ENCODE measurements at regions not wholly inside any gene's neighbourhood (a gene's known extent, or its start where the extent isn't known, plus 50 kb on each side); places are given as distances from the start of the nearest gene placed in this dataset.

DNA sequence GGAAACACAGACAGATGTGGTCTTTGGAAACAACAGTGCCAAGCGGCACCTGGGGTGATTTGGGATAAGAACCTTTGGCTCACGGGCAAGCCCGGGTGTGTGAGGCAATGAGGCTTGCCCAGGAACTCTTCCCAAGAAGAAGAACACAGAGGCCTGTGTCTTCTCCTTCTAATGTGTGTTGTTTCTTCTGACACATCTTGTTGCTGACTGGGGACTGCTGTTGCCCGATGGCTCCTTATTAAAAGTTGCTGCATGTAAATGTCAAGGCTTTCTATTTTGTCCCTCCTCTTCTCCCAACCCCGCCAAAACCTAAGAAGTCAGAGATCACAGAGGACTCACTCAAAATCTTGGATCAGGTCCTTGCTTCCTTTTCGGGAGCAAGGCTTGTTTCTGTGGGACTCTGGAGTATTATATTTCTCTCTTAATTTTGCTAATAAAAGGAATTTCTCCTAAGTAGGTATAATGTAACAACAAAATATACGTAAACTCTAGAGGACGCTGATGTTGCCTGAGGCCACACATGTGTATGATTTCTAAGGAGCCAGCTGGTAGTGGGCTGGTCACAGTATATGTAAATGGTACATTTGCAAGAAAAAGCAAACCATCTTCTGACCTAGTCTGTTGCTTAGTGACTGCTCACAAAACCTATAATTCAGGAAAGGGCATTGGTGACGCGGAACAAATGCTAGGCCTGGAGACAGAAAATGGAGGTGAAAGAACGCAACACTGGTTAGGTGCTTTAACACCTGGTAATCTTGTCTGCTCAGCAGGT, 232.5 kb downstream of the GADD45G start:
- Mint-ChIP-seq H3K4me3 (no peak overlapping the region), H3K36me3 (no peaks in the 10 kb centered on the region), H3K27ac (peak overlapping the region in 1 of 6 donors; percentile 7), H3K4me1 (peaks cover 4 to 10% (median 4%) of the 10 kb centered on the region in 3 donors), H3K9me3 (peaks cover 0 to 6% (median 3%) of the 10 kb centered on the region in 7 donors), H3K27me3 (peaks cover 4 to 8% (median 5%) of the 10 kb centered on the region in 3 donors)
- ATAC-seq (ENCODE audit: low read depth in 2 of 2), result no peak
- no peak for DNase-seq

GRCh38 chr9:89837934-89838310, 233.1 kb downstream of the GADD45G start:
- H3K27me3 Mint-ChIP-seq, result peaks cover 4 to 14% (median 10%) of the 10 kb centered on the region in 3 donors
- ATAC-seq (ENCODE audit: low read depth in 2 of 2) (no peak), DNase-seq (no peak)
- H3K4me3 Mint-ChIP-seq, result no peak overlapping the region
- H3K36me3 Mint-ChIP-seq, result no peaks in the 10 kb centered on the region
- H3K9me3 Mint-ChIP-seq, result peaks cover 0 to 6% (median 3%) of the 10 kb centered on the region in 7 donors
- H3K4me1 Mint-ChIP-seq, result peaks cover 4 to 10% (median 8%) of the 10 kb centered on the region in 3 donors
- no peak overlapping the region for H3K27ac Mint-ChIP-seq

- H3K27ac Mint-ChIP-seq, result no peak overlapping the region
These were observed 233.8 kb downstream of the GADD45G start for GRCh38 chr9:89838621-89839020.

GRCh38 chr9:89839449-89839848, 234.6 kb downstream of the GADD45G start:
- peaks cover 0 to 3% (median 0%) of the 10 kb centered on the region in 7 donors for H3K9me3 Mint-ChIP-seq
- H3K4me3 Mint-ChIP-seq, result no peak overlapping the region
- H3K27ac Mint-ChIP-seq, result no peak overlapping the region
- no peak for DNase-seq
- H3K27me3 Mint-ChIP-seq, result peaks cover 4 to 15% (median 11%) of the 10 kb centered on the region in 3 donors
- no peak for ATAC-seq (ENCODE audit: low read depth in 2 of 2)
- H3K36me3 Mint-ChIP-seq, result no peaks in the 10 kb centered on the region
- peaks cover 0 to 5% (median 4%) of the 10 kb centered on the region in 3 donors for H3K4me1 Mint-ChIP-seq

More at GRCh38 chr9:89838621-89839020, 233.8 kb downstream of the GADD45G start:
- H3K4me3 Mint-ChIP-seq, result no peak overlapping the region
- peaks cover 4 to 15% (median 11%) of the 10 kb centered on the region in 3 donors for H3K27me3 Mint-ChIP-seq
- peaks cover 0 to 5% (median 4%) of the 10 kb centered on the region in 3 donors for H3K4me1 Mint-ChIP-seq
- DNase-seq (no peak), ATAC-seq (ENCODE audit: low read depth in 2 of 2) (no peak)
- H3K9me3 Mint-ChIP-seq, result peaks cover 0 to 3% (median 0%) of the 10 kb centered on the region in 7 donors
- no peaks in the 10 kb centered on the region for H3K36me3 Mint-ChIP-seq

GRCh38 chr9:89839952-89840351, 235.1 kb downstream of the GADD45G start:
- Mint-ChIP-seq H3K4me1 (peaks cover 0 to 5% (median 4%) of the 10 kb centered on the region in 3 donors), H3K4me3 (no peak overlapping the region), H3K27me3 (peaks cover 4 to 15% (median 11%) of the 10 kb centered on the region in 3 donors), H3K9me3 (peaks cover 0 to 3% (median 0%) of the 10 kb centered on the region in 7 donors), H3K36me3 (no peaks in the 10 kb centered on the region), H3K27ac (no peak overlapping the region)
- no peak for ATAC-seq (ENCODE audit: low read depth in 2 of 2)
- no peak for DNase-seq

DNA sequence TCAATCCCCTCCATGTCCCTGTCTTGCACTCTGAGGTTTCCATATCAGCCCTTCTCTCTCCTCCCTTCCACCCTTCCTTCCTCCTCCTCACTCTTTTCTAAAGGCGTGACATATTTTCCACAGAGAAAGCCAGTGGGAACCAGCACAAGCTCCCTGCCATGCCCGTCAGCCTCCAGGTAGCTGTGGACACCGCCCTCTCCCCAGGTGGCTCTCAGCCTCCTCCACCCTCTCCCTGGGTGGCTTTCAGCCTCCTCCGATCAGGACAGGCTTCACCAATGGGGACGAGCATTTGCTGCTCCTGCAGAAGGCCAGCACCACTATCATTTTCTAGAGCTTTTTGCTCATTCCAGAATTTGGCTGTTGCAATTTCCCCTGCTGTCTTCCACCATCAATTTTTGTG, 236.6 kb downstream of the GADD45G start:
- H3K27ac Mint-ChIP-seq, result peak overlapping the region in 2 of 6 donors; percentile 57 to 79
- peaks cover 4 to 15% (median 11%) of the 10 kb centered on the region in 3 donors for H3K27me3 Mint-ChIP-seq

GRCh38 chr9:89842267-89842768, 237.5 kb downstream of the GADD45G start:
- peaks cover 4 to 15% (median 11%) of the 10 kb centered on the region in 3 donors for H3K27me3 Mint-ChIP-seq
- H3K4me3 Mint-ChIP-seq, result no peak overlapping the region
- DNase-seq, result no peak
- H3K36me3 Mint-ChIP-seq, result no peaks in the 10 kb centered on the region
- peaks cover 0 to 4% (median 0%) of the 10 kb centered on the region in 3 donors for H3K4me1 Mint-ChIP-seq
- no peak for ATAC-seq (ENCODE audit: low read depth in 2 of 2)
- peaks cover 0 to 3% (median 0%) of the 10 kb centered on the region in 7 donors for H3K9me3 Mint-ChIP-seq
- peak overlapping the region in 1 of 6 donors; percentile 18 for H3K27ac Mint-ChIP-seq

More for the DNA sequence above, 236.6 kb downstream of the GADD45G start:
- no peaks in the 10 kb centered on the region for H3K36me3 Mint-ChIP-seq
- no peak overlapping the region for H3K4me3 Mint-ChIP-seq
- DNase-seq (no peak), ATAC-seq (ENCODE audit: low read depth in 2 of 2) (no peak)
- H3K4me1 Mint-ChIP-seq, result peaks cover 0 to 4% (median 0%) of the 10 kb centered on the region in 3 donors
- H3K9me3 Mint-ChIP-seq, result peaks cover 0 to 3% (median 0%) of the 10 kb centered on the region in 7 donors

DNA sequence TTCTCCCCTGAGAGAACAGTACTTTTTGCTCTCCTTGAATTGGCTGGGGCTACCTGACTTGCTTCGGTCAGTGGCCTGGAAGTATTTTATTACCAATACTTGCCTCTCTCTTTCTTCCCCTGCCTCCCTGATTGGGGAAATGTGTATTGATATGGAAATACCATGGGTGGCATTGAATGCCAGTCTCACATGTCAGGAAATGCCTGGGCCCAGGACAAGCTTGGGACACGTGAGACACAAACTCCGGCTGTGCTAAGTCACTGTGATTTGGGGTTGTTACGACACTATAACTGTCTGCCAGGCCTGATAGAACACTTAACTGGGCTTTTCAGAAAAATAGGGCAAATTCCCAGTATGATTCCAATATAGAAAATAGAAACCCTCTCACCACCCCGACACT, 238.3 kb downstream of the GADD45G start:
- H3K4me3 Mint-ChIP-seq, result no peak overlapping the region
- H3K36me3 Mint-ChIP-seq, result no peaks in the 10 kb centered on the region
- H3K4me1 Mint-ChIP-seq, result peaks cover 0 to 4% (median 0%) of the 10 kb centered on the region in 3 donors
- DNase-seq (no peak), ATAC-seq (ENCODE audit: low read depth in 2 of 2) (no peak)
- peaks cover 0 to 3% (median 0%) of the 10 kb centered on the region in 7 donors for H3K9me3 Mint-ChIP-seq
- peaks cover 4 to 15% (median 11%) of the 10 kb centered on the region in 3 donors for H3K27me3 Mint-ChIP-seq
- H3K27ac Mint-ChIP-seq, result peak overlapping the region in 1 of 6 donors; percentile 49

GRCh38 chr9:89843591-89843990, 238.8 kb downstream of the GADD45G start:
- ATAC-seq (ENCODE audit: low read depth in 2 of 2), result no peak

DNA sequence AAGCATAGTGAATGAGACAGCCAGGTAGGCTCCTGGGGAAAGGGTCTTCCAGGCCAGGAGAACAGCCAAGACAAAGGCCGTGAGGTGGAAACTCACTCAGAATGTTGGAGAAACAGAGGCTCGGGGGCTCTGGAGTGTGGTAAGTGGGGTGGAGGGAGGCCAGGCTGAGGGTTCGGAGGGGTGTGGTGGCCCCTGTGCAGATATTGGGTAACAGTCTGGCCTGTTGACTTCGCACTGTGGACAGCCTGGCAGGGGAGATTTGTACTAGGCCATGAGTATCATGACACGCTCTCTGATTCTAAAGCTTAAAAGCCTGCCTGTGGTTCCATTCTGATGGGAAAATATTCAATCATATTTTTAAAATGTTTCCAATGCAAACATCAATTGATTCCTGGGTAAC, 239.3 kb downstream of the GADD45G start:
- Mint-ChIP-seq H3K4me3 (no peak overlapping the region), H3K27ac (peak overlapping the region in 1 of 6 donors; percentile 76), H3K4me1 (peaks cover 0 to 4% (median 0%) of the 10 kb centered on the region in 3 donors), H3K27me3 (peaks cover 4 to 15% (median 11%) of the 10 kb centered on the region in 3 donors), H3K36me3 (no peaks in the 10 kb centered on the region), H3K9me3 (peaks cover 0 to 3% (median 0%) of the 10 kb centered on the region in 7 donors)
- ATAC-seq (ENCODE audit: low read depth in 2 of 2) (no peak), DNase-seq (no peak)

More at GRCh38 chr9:89843591-89843990, 238.8 kb downstream of the GADD45G start:
- Mint-ChIP-seq H3K4me3 (no peak overlapping the region), H3K27ac (peak overlapping the region in 1 of 6 donors; percentile 76), H3K9me3 (peaks cover 0 to 3% (median 0%) of the 10 kb centered on the region in 7 donors), H3K36me3 (no peaks in the 10 kb centered on the region), H3K4me1 (peaks cover 0 to 4% (median 0%) of the 10 kb centered on the region in 3 donors), H3K27me3 (peaks cover 4 to 15% (median 11%) of the 10 kb centered on the region in 3 donors)
- DNase-seq, result no peak

- Mint-ChIP-seq H3K4me1 (peaks cover 0 to 4% (median 0%) of the 10 kb centered on the region in 3 donors), H3K27ac (no peak overlapping the region), H3K9me3 (peaks cover 0 to 3% (median 0%) of the 10 kb centered on the region in 7 donors), H3K4me3 (no peak overlapping the region), H3K27me3 (peaks cover 4 to 15% (median 11%) of the 10 kb centered on the region in 3 donors), H3K36me3 (no peaks in the 10 kb centered on the region)
- DNase-seq (no peak), ATAC-seq (ENCODE audit: low read depth in 2 of 2) (no peak)
These were observed 239.7 kb downstream of the GADD45G start for GRCh38 chr9:89844535-89844934.

GRCh38 chr9:89845321-89845720, 240.5 kb downstream of the GADD45G start:
- no peaks in the 10 kb centered on the region for H3K36me3 Mint-ChIP-seq
- DNase-seq, result no peak
- H3K27ac Mint-ChIP-seq, result peak overlapping the region in 2 of 6 donors; percentile 4 to 12
- no peak overlapping the region for H3K4me3 Mint-ChIP-seq
- H3K4me1 Mint-ChIP-seq, result peaks cover 0 to 4% (median 0%) of the 10 kb centered on the region in 3 donors
- H3K9me3 Mint-ChIP-seq, result peaks cover 0 to 3% (median 0%) of the 10 kb centered on the region in 7 donors
- H3K27me3 Mint-ChIP-seq, result peaks cover 4 to 15% (median 11%) of the 10 kb centered on the region in 3 donors
- ATAC-seq (ENCODE audit: low read depth in 2 of 2), result no peak

DNA sequence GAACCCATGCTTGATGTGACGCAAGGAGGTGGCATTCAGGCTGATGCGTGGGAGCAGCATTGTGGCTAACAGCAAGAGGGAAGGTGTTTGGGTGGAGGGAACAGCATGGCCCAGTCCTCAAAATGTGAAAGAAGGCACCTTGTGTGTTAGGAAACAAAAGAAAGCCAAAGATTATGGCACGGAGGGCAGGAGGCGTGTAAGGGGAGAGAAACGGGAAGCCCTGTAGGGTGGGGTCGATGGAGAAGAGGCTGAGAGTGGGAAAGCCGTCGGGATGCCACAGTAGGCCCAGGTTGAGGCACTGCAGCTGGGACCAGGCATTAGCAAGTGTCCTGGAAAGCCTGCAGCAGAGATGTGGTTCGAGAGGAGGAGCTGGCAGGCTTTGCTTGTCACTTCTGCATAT, 241.1 kb downstream of the GADD45G start:
- DNase-seq (no peak), ATAC-seq (ENCODE audit: low read depth in 2 of 2) (no peak)
- peaks cover 0 to 3% (median 0%) of the 10 kb centered on the region in 7 donors for H3K9me3 Mint-ChIP-seq
- peak overlapping the region in 2 of 6 donors; percentile 12 to 26 for H3K27ac Mint-ChIP-seq
- H3K36me3 Mint-ChIP-seq, result no peaks in the 10 kb centered on the region
- peaks cover 4 to 18% (median 13%) of the 10 kb centered on the region in 3 donors for H3K27me3 Mint-ChIP-seq
- no peak overlapping the region for H3K4me3 Mint-ChIP-seq
- peaks cover 0 to 4% (median 0%) of the 10 kb centered on the region in 3 donors for H3K4me1 Mint-ChIP-seq
